ENCODE measurements at regions not wholly inside any gene's neighbourhood (a gene's known extent, or its start where the extent isn't known, plus 50 kb on each side); places are given as distances from the start of the nearest gene placed in this dataset.

GRCh38 chr4:138310498-138310897 is 68.3 kb upstream of the SLC7A11 start:
- DNase-seq, result no peak
- H3K4me3 Mint-ChIP-seq (ENCODE audit: low read depth, unreplicated experiment), result no peak overlapping the region
- H3K36me3 Mint-ChIP-seq (ENCODE audit: insufficient read depth, unreplicated experiment), result no peaks in the 10 kb centered on the region

GRCh38 chr4:138308356-138308755 is 66.2 kb upstream of the SLC7A11 start:
- no peak overlapping the region for H3K27ac Mint-ChIP-seq (ENCODE audit: unreplicated experiment)
- DNase-seq, result no peak
- no peaks in the 10 kb centered on the region for H3K9me3 Mint-ChIP-seq (ENCODE audit: low read depth, unreplicated experiment)
- H3K4me1 Mint-ChIP-seq (ENCODE audit: low read depth, unreplicated experiment), result no peaks in the 10 kb centered on the region
- BruUV-seq (replicated peaks), result no TSS peak
- intact Hi-C loops (cut with micrococcal nuclease; ENCODE audit: unreplicated experiment), result no loop called here
- no peaks in the 10 kb centered on the region for H3K27me3 Mint-ChIP-seq (ENCODE audit: unreplicated experiment)
- TF ChIP-seq, protein P1, sequence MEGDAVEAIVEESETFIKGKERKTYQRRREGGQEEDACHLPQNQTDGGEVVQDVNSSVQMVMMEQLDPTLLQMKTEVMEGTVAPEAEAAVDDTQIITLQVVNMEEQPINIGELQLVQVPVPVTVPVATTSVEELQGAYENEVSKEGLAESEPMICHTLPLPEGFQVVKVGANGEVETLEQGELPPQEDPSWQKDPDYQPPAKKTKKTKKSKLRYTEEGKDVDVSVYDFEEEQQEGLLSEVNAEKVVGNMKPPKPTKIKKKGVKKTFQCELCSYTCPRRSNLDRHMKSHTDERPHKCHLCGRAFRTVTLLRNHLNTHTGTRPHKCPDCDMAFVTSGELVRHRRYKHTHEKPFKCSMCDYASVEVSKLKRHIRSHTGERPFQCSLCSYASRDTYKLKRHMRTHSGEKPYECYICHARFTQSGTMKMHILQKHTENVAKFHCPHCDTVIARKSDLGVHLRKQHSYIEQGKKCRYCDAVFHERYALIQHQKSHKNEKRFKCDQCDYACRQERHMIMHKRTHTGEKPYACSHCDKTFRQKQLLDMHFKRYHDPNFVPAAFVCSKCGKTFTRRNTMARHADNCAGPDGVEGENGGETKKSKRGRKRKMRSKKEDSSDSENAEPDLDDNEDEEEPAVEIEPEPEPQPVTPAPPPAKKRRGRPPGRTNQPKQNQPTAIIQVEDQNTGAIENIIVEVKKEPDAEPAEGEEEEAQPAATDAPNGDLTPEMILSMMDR (IDR thresholded peaks at IDR 0.05; ENCODE audit: unreplicated experiment), result no peak
- no peak overlapping the region for H3K4me3 Mint-ChIP-seq (ENCODE audit: low read depth, unreplicated experiment)
- no peaks in the 10 kb centered on the region for H3K36me3 Mint-ChIP-seq (ENCODE audit: insufficient read depth, unreplicated experiment)
- CTCF ChIA-PET, result no interaction called here

More at GRCh38 chr4:138310498-138310897, 68.3 kb upstream of the SLC7A11 start:
- intact Hi-C loops (cut with micrococcal nuclease; ENCODE audit: unreplicated experiment), result no loop called here
- CTCF ChIA-PET, result no interaction called here
- Mint-ChIP-seq H3K27me3 (ENCODE audit: unreplicated experiment) (no peaks in the 10 kb centered on the region), H3K4me1 (ENCODE audit: low read depth, unreplicated experiment) (no peaks in the 10 kb centered on the region), H3K9me3 (ENCODE audit: low read depth, unreplicated experiment) (peaks cover under 1% of the 10 kb centered on the region), H3K27ac (ENCODE audit: unreplicated experiment) (no peak overlapping the region)
- BruUV-seq (replicated peaks), result no TSS peak
- TF ChIP-seq, protein P1 (IDR thresholded peaks at IDR 0.05; ENCODE audit: unreplicated experiment), result no peak

- Mint-ChIP-seq H3K36me3 (ENCODE audit: insufficient read depth, unreplicated experiment) (no peaks in the 10 kb centered on the region), H3K4me3 (ENCODE audit: low read depth, unreplicated experiment) (no peak overlapping the region), H3K9me3 (ENCODE audit: low read depth, unreplicated experiment) (no peaks in the 10 kb centered on the region), H3K27ac (ENCODE audit: unreplicated experiment) (no peak overlapping the region), H3K27me3 (ENCODE audit: unreplicated experiment) (no peaks in the 10 kb centered on the region), H3K4me1 (ENCODE audit: low read depth, unreplicated experiment) (no peaks in the 10 kb centered on the region)
- TF ChIP-seq, protein P1 (IDR thresholded peaks at IDR 0.05; ENCODE audit: unreplicated experiment), result no peak
- intact Hi-C loops (cut with micrococcal nuclease; ENCODE audit: unreplicated experiment), result no loop called here
- CTCF ChIA-PET, result no interaction called here
- no TSS peak for BruUV-seq (replicated peaks)
- no peak for DNase-seq
Measured at GRCh38 chr4:138307319-138307718, 65.2 kb upstream of the SLC7A11 start.

DNA sequence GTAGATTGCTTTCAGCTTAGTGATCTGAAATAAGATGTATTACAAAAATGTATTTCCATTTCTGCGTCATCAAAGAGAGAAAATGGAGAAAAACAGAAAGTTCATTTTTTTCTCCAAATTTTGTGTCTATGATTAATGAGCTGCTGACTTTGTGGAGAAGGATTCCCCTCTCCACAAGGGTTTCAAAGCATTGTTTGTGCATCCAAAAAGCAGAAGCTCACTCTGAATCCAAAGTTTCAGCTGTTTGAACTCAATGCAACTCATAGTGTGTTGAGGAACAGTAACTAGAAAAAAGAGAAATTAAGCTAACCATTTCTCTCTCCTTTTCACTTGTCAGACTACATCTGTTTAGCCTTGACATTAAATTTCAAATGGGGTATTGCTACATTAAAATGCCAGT is 62.9 kb upstream of the SLC7A11 start:
- CTCF ChIA-PET, result no interaction called here
- intact Hi-C loops (cut with micrococcal nuclease; ENCODE audit: unreplicated experiment), result no loop called here
- Mint-ChIP-seq H3K4me3 (ENCODE audit: low read depth, unreplicated experiment) (no peak overlapping the region), H3K36me3 (ENCODE audit: insufficient read depth, unreplicated experiment) (no peaks in the 10 kb centered on the region), H3K27me3 (ENCODE audit: unreplicated experiment) (no peaks in the 10 kb centered on the region), H3K4me1 (ENCODE audit: low read depth, unreplicated experiment) (no peaks in the 10 kb centered on the region), H3K27ac (ENCODE audit: unreplicated experiment) (no peak overlapping the region), H3K9me3 (ENCODE audit: low read depth, unreplicated experiment) (no peaks in the 10 kb centered on the region)
- no TSS peak for BruUV-seq (replicated peaks)
- no peak for DNase-seq
- TF ChIP-seq, protein P1 (IDR thresholded peaks at IDR 0.05; ENCODE audit: unreplicated experiment), result no peak

GRCh38 chr4:138301536-138301935 is 59.4 kb upstream of the SLC7A11 start:
- Mint-ChIP-seq H3K9me3 (ENCODE audit: low read depth, unreplicated experiment) (no peaks in the 10 kb centered on the region), H3K27me3 (ENCODE audit: unreplicated experiment) (no peaks in the 10 kb centered on the region), H3K27ac (ENCODE audit: unreplicated experiment) (no peak overlapping the region), H3K4me1 (ENCODE audit: low read depth, unreplicated experiment) (no peaks in the 10 kb centered on the region), H3K36me3 (ENCODE audit: insufficient read depth, unreplicated experiment) (no peaks in the 10 kb centered on the region), H3K4me3 (ENCODE audit: low read depth, unreplicated experiment) (no peak overlapping the region)
- intact Hi-C loops (cut with micrococcal nuclease; ENCODE audit: unreplicated experiment), result no loop called here
- CTCF ChIA-PET, result no interaction called here
- no peak for DNase-seq
- BruUV-seq (replicated peaks), result no TSS peak
- TF ChIP-seq, protein P1 (IDR thresholded peaks at IDR 0.05; ENCODE audit: unreplicated experiment), result no peak

Measured in Calu3 (cell line).